Peyer's patch (tissue), 4 donors: ENCODE measurements at regions not wholly inside any gene's neighbourhood (a gene's known extent, or its start where the extent isn't known, plus 50 kb on each side); places are given as distances from the start of the nearest gene placed in this dataset.

Experiments
- POLR2A ChIP-seq, 2 donors: fragments of 450-650 bp; IDR thresholded peaks; one replicate each; pipeline ENCODE4 v1.5.1; 2017; ENCODE audit warnings: antibody characterized with exemption in 2 of 2, mild to moderate bottlenecking in 2 of 2, moderate library complexity in 2 of 2
- TF ChIP-seq, protein P1 (sequence below), 6 experiments: fragments of 450-650 bp in 4 of 6; fragments of 200-600 bp in 2 of 6; sonication (generic) in 1 of 6; IDR thresholded peaks; one replicate each; pipeline ENCODE4 v1.5.1; 2017 to 2019; ENCODE audit warnings: antibody characterized with exemption in 6 of 6, mild to moderate bottlenecking in 3 of 6, moderate library complexity in 1 of 6

DNA sequence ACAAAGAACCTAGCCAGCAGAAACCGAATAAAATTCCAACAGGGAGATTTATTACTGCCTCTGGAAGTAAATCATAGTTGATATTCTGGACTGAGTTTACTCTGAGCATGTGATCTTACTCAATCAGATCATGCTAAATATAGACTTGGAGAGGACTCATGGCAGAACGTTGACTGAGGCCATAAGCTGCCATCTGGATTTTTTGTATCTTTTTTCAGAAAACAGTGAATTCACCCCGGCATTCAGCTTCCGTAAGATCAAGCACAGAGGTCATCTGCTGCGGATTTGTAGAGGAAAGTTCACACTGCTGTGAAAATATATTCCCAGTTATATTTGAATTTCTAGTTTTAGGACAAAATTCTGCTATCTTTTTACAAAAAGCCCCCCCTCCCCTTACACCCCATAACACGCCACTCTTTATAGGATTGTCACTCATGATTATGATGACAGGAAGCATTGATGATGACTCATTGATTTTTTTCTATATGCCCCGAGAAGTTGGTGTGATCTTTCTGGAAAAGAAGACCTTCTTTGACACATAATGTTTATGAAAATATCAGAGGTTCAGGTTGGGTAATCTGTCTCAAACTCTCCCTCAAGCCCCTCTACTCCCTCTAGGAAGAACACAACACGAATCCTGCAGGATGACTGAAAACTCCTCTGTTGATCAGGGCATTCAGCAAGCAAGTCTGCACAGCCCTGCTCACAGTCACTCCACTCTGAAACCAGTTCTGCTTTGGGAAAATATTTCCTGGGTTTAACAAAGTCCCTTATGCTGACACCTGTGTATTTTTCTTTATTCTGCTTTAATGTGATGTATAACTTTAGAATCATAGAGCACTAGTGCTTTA, 70.8 kb downstream of the NXNL2 start:
- TF ChIP-seq, protein P1, sequence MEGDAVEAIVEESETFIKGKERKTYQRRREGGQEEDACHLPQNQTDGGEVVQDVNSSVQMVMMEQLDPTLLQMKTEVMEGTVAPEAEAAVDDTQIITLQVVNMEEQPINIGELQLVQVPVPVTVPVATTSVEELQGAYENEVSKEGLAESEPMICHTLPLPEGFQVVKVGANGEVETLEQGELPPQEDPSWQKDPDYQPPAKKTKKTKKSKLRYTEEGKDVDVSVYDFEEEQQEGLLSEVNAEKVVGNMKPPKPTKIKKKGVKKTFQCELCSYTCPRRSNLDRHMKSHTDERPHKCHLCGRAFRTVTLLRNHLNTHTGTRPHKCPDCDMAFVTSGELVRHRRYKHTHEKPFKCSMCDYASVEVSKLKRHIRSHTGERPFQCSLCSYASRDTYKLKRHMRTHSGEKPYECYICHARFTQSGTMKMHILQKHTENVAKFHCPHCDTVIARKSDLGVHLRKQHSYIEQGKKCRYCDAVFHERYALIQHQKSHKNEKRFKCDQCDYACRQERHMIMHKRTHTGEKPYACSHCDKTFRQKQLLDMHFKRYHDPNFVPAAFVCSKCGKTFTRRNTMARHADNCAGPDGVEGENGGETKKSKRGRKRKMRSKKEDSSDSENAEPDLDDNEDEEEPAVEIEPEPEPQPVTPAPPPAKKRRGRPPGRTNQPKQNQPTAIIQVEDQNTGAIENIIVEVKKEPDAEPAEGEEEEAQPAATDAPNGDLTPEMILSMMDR (IDR thresholded peaks at IDR 0.05): no peak
- TF ChIP-seq POLR2A (IDR thresholded peaks at IDR 0.05): no peak
